ENCODE measurements at regions not wholly inside any gene's neighbourhood (a gene's known extent, or its start where the extent isn't known, plus 50 kb on each side); places are given as distances from the start of the nearest gene placed in this dataset.

DNA sequence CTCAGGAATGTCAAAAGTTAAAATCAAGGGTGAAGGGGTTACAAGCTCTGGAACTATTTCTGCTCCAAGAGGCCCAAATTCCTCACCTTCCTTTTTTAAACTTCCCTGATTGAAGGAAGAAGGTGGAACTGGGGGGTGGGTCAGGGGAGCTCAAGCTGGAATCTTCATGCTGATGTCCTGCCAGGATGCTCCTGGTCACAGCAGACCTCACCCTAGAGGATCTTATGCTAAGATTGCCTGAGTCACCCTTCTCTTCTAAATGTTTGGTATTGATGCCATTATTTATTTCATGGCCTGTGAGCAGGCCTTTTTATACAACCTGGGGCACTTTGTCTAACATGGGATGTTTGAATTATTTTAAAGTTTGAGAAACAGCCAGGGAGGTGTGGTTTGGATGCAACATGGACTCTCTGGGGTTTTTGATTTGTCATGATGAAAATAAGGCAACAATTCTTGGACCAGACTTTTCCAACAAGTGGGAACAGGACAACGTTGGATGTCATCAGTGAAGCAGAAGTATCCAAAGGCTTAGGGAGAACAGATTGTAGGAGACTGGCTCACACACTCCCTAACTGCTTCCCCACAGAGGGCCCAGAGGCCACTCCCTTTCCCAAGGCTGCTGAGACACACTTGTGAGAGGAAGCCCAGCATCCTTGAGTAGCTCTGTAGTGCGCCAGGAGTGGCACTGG lies 420.2 kb upstream of the MEX3C start:
- H3K9ac ChIP-seq: no peak overlapping the region
- no peaks in the 10 kb centered on the region for H3K9me3 ChIP-seq
- ChIA-PET CTCF (interaction anchor here (1.2 kb wide), 1 partner anchor 51 kb away, joined by 4 read pairs; no protein-coding TSS in a partner anchor), POLR2A (no interaction called here)
- H3K4me2 ChIP-seq: no peak overlapping the region
- no peaks in the 10 kb centered on the region for H3K27me3 ChIP-seq (ENCODE audit: insufficient read depth)
- H3F3A ChIP-seq (replicated peaks; ENCODE audit: insufficient read depth): no peaks in the 10 kb centered on the region
- no peak for TF ChIP-seq EP300 (IDR thresholded peaks at IDR 0.05; ENCODE audit: borderline replicate concordance in 1 of 2, low read depth in 1 of 2, low read length in 1 of 2)
- no peak for TF ChIP-seq GABPA (IDR thresholded peaks at IDR 0.05; ENCODE audit: low read depth)
- 36% methylated on average over 2 of the region's 2 CpGs for WGBS (ENCODE audit: low lambda C conversion rate)
- H2AFZ ChIP-seq (ENCODE audit: low read depth): no peak overlapping the region
- no peaks in the 10 kb centered on the region for H3K79me2 ChIP-seq (ENCODE audit: insufficient read depth)
- H3K27ac ChIP-seq (ENCODE audit: low read depth in 2 of 2, low read length in 1 of 2): peak overlapping the region in 1 of 2 experiments; percentile 51; a peak in 1 of 4 replicates
- no peaks in the 10 kb centered on the region for H3K36me3 ChIP-seq (replicated peaks in 1 of 2; ENCODE audit: control insufficient read depth in 1 of 2, insufficient read depth in 2 of 2, low read length in 1 of 2)
- no peak overlapping the region for H3K4me3 ChIP-seq (ENCODE audit: low read depth in 2 of 2, low read length in 1 of 2)
- peaks cover 3 to 4% of the 10 kb centered on the region in 2 experiments; a peak in 2 of 4 replicates for H3K4me1 ChIP-seq (ENCODE audit: control insufficient read depth in 1 of 2, insufficient read depth in 2 of 2, low read depth in 1 of 2, low read length in 1 of 2)
- H4K20me1 ChIP-seq (ENCODE audit: insufficient read depth): no peaks in the 10 kb centered on the region
- DNase-seq: no peak
- no peaks in the 10 kb centered on the region for H3K9me2 ChIP-seq

DNA sequence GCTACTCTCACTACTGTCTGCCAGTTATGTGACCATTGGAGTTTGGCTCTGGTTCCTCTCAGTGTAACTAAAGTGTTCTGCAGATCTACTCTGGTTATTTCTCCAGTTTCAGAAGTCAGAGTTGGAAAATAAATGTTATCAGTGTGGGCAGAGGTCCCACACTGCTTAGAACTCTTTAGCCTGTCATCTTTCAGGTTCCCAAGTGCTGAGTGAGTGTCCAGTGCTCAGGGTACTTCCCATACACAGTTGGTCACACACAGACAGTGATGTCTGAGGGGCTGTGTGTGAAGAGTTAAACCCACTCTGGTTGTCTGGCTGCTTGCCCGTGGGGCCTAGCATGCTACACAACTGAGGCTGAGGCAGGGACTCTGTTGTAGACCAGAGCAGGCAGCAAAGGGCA lies 421.8 kb upstream of the MEX3C start:
- ChIA-PET CTCF (interaction anchor here (1.1 kb wide), 1 partner anchor 508 kb away, joined by 3 read pairs; no protein-coding TSS in a partner anchor), POLR2A (no interaction called here)
- Histone ChIP-seq H3K27me3 (ENCODE audit: insufficient read depth) (no peaks in the 10 kb centered on the region), H3K27ac (ENCODE audit: low read depth in 2 of 2, low read length in 1 of 2) (no peak overlapping the region), H4K20me1 (ENCODE audit: insufficient read depth) (no peaks in the 10 kb centered on the region), H3F3A (replicated peaks; ENCODE audit: insufficient read depth) (no peaks in the 10 kb centered on the region), H3K4me3 (ENCODE audit: low read depth in 2 of 2, low read length in 1 of 2) (no peak overlapping the region), H3K9ac (no peak overlapping the region), H3K4me2 (no peak overlapping the region), H3K4me1 (ENCODE audit: control insufficient read depth in 1 of 2, insufficient read depth in 2 of 2, low read depth in 1 of 2, low read length in 1 of 2) (peaks cover 3 to 8% of the 10 kb centered on the region in 2 experiments; a peak in 2 of 4 replicates), H3K9me2 (no peaks in the 10 kb centered on the region), H3K79me2 (ENCODE audit: insufficient read depth) (no peaks in the 10 kb centered on the region), H3K9me3 (no peaks in the 10 kb centered on the region), H3K36me3 (replicated peaks in 1 of 2; ENCODE audit: control insufficient read depth in 1 of 2, insufficient read depth in 2 of 2, low read length in 1 of 2) (no peaks in the 10 kb centered on the region), H2AFZ (ENCODE audit: low read depth) (no peak overlapping the region)
- TF ChIP-seq RAD21 (IDR thresholded peaks at IDR 0.05; ENCODE audit: low read length) (no peak), YY1 (IDR thresholded peaks at IDR 0.05; ENCODE audit: low read depth) (no peak), NFIC (IDR thresholded peaks at IDR 0.05; ENCODE audit: borderline replicate concordance) (no peak), SIN3A (IDR thresholded peaks at IDR 0.05; ENCODE audit: borderline replicate concordance, low read depth, low read length) (no peak), FOSL2 (IDR thresholded peaks at IDR 0.05; ENCODE audit: borderline replicate concordance, low read depth) (no peak), TAF1 (IDR thresholded peaks at IDR 0.05; ENCODE audit: borderline replicate concordance, low read depth, low read length) (no peak), TEAD4 (IDR thresholded peaks at IDR 0.05; ENCODE audit: borderline replicate concordance, insufficient read depth) (no peak), GABPA (IDR thresholded peaks at IDR 0.05; ENCODE audit: low read depth) (no peak), RXRA (IDR thresholded peaks at IDR 0.05; ENCODE audit: borderline replicate concordance, low read depth) (no peak), POLR2AphosphoS5 (IDR thresholded peaks at IDR 0.05; ENCODE audit: low read depth, low read length) (no peak), NRF1 (IDR thresholded peaks at IDR 0.05; ENCODE audit: low read depth, low read length) (no peak), EZH2phosphoT487 (IDR thresholded peaks at IDR 0.05; ENCODE audit: borderline replicate concordance, low read depth) (no peak), FOXJ3 (CRISPR knock-in tag; IDR thresholded peaks at IDR 0.05) (no peak), RCOR1 (IDR thresholded peaks at IDR 0.05; ENCODE audit: low read length) (no peak), FOXM1 (IDR thresholded peaks at IDR 0.05; ENCODE audit: low read depth) (no peak), RFX5 (IDR thresholded peaks at IDR 0.05; ENCODE audit: low read length) (no peak)
- TF ChIP-seq, protein P1, sequence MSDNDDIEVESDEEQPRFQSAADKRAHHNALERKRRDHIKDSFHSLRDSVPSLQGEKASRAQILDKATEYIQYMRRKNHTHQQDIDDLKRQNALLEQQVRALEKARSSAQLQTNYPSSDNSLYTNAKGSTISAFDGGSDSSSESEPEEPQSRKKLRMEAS (IDR thresholded peaks at IDR 0.05; ENCODE audit: low read depth): no peak
- TF ChIP-seq, protein P2, sequence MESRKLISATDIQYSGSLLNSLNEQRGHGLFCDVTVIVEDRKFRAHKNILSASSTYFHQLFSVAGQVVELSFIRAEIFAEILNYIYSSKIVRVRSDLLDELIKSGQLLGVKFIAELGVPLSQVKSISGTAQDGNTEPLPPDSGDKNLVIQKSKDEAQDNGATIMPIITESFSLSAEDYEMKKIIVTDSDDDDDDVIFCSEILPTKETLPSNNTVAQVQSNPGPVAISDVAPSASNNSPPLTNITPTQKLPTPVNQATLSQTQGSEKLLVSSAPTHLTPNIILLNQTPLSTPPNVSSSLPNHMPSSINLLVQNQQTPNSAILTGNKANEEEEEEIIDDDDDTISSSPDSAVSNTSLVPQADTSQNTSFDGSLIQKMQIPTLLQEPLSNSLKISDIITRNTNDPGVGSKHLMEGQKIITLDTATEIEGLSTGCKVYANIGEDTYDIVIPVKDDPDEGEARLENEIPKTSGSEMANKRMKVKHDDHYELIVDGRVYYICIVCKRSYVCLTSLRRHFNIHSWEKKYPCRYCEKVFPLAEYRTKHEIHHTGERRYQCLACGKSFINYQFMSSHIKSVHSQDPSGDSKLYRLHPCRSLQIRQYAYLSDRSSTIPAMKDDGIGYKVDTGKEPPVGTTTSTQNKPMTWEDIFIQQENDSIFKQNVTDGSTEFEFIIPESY (IDR thresholded peaks at IDR 0.05; ENCODE audit: borderline replicate concordance, low read depth): no peak
- TF ChIP-seq, protein P3, sequence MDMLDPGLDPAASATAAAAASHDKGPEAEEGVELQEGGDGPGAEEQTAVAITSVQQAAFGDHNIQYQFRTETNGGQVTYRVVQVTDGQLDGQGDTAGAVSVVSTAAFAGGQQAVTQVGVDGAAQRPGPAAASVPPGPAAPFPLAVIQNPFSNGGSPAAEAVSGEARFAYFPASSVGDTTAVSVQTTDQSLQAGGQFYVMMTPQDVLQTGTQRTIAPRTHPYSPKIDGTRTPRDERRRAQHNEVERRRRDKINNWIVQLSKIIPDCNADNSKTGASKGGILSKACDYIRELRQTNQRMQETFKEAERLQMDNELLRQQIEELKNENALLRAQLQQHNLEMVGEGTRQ (IDR thresholded peaks at IDR 0.05; ENCODE audit: borderline replicate concordance, low read depth, low read length): no peak
- TF ChIP-seq, protein P4, sequence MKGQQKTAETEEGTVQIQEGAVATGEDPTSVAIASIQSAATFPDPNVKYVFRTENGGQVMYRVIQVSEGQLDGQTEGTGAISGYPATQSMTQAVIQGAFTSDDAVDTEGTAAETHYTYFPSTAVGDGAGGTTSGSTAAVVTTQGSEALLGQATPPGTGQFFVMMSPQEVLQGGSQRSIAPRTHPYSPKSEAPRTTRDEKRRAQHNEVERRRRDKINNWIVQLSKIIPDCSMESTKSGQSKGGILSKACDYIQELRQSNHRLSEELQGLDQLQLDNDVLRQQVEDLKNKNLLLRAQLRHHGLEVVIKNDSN (IDR thresholded peaks at IDR 0.05; ENCODE audit: borderline replicate concordance, low read depth): no peak
- DNase-seq: no peak
- 33% methylated on average over 1 of the region's 1 CpG for WGBS (ENCODE audit: low lambda C conversion rate)

Data from SK-N-SH (cell line).